HG03354 (cell line): ENCODE measurements at regions not wholly inside any gene's neighbourhood (a gene's known extent, or its start where the extent isn't known, plus 50 kb on each side); places are given as distances from the start of the nearest gene placed in this dataset.

Experiments used
- ATAC-seq: cut with Tn5 transposase; IDR thresholded peaks from one replicate; pipeline ENCODE4 v1.9.1; 2021; ENCODE audit warnings: mild to moderate bottlenecking; ENCODE audit not compliant: unreplicated experiment, poor library complexity, severe bottlenecking

- ATAC-seq: no peak
These were observed 828.1 kb upstream of the ZNF608 start for GRCh38 chr5:125574491-125575044.

GRCh38 chr5:125575171-125575890 is 828.9 kb upstream of the ZNF608 start:
- ATAC-seq: no peak

- no peak for ATAC-seq
These were observed 829.6 kb upstream of the ZNF608 start for GRCh38 chr5:125575891-125576505.

- ATAC-seq: no peak
These were observed 830.4 kb upstream of the ZNF608 start for GRCh38 chr5:125576822-125577221.

- no peak for ATAC-seq
These were observed 832.1 kb upstream of the ZNF608 start for GRCh38 chr5:125578551-125578950.

- no peak for ATAC-seq
These were observed 832.7 kb upstream of the ZNF608 start for GRCh38 chr5:125579182-125579581.

GRCh38 chr5:125581311-125581710 is 834.9 kb upstream of the ZNF608 start:
- no peak for ATAC-seq

GRCh38 chr5:125582352-125582751 is 835.9 kb upstream of the ZNF608 start:
- no peak for ATAC-seq

GRCh38 chr5:125583321-125584139 is 837.1 kb upstream of the ZNF608 start:
- ATAC-seq: no peak

GRCh38 chr5:125584140-125584520 is 837.7 kb upstream of the ZNF608 start:
- ATAC-seq: no peak

GRCh38 chr5:125587631-125588030 is 835.6 kb upstream of the GRAMD2B start:
- ATAC-seq: no peak

GRCh38 chr5:125592856-125593255 is 830.4 kb upstream of the GRAMD2B start:
- no peak for ATAC-seq

GRCh38 chr5:125595095-125595494 is 828.1 kb upstream of the GRAMD2B start:
- ATAC-seq: no peak

- ATAC-seq: no peak
These were observed 827.4 kb upstream of the GRAMD2B start for GRCh38 chr5:125595845-125596244.

GRCh38 chr5:125597338-125597737 is 825.9 kb upstream of the GRAMD2B start:
- no peak for ATAC-seq

- no peak for ATAC-seq
These were observed 822.6 kb upstream of the GRAMD2B start for GRCh38 chr5:125600559-125600958.

GRCh38 chr5:125602184-125602583 is 821.0 kb upstream of the GRAMD2B start:
- ATAC-seq: no peak

- ATAC-seq: no peak
These were observed 819.9 kb upstream of the GRAMD2B start for GRCh38 chr5:125603321-125603720.

- ATAC-seq: no peak
These were observed 819.1 kb upstream of the GRAMD2B start for GRCh38 chr5:125604104-125604503.

- no peak for ATAC-seq
These were observed 816.2 kb upstream of the GRAMD2B start for GRCh38 chr5:125607018-125607417.
